ENCODE measurements at regions not wholly inside any gene's neighbourhood (a gene's known extent, or its start where the extent isn't known, plus 50 kb on each side); places are given as distances from the start of the nearest gene placed in this dataset.
A peak's percentile ranks its signal among the peaks of the same experiment; 100 is the strongest.
"Not testable (repeated sequence)": the region's sequence is repeated elsewhere in the genome, so short reads cannot be mapped to it uniquely, and the experiment has no call there.

- DNase-seq = no peak
Observed at GRCh38 chr7:114175125-114175524, 239.5 kb upstream of the FOXP2 start.

GRCh38 chr7:114173170-114173890 is 241.3 kb upstream of the FOXP2 start:
- no peak for DNase-seq

GRCh38 chr7:114169389-114169788 is 245.2 kb upstream of the FOXP2 start:
- DNase-seq = not testable (repeated sequence)

- no peak for DNase-seq
Observed at GRCh38 chr7:114160925-114161324, 242.1 kb upstream of the PPP1R3A start.

- DNase-seq = no peak
Observed at GRCh38 chr7:114158854-114159253, 240.0 kb upstream of the PPP1R3A start.

GRCh38 chr7:114158275-114158674 is 239.5 kb upstream of the PPP1R3A start:
- no peak for DNase-seq

GRCh38 chr7:114156178-114156577 is 237.4 kb upstream of the PPP1R3A start:
- DNase-seq = no peak

- no peak for DNase-seq
Observed at GRCh38 chr7:114155116-114156110, 236.6 kb upstream of the PPP1R3A start.

- DNase-seq = no peak
Observed at GRCh38 chr7:114153700-114154099, 234.9 kb upstream of the PPP1R3A start.

- DNase-seq = peak; percentile 37
Observed at GRCh38 chr7:114152314-114152938, 233.6 kb upstream of the PPP1R3A start.

GRCh38 chr7:114151777-114152176 is 233.0 kb upstream of the PPP1R3A start:
- DNase-seq = no peak

- DNase-seq = peak; percentile 57
Observed at GRCh38 chr7:114150689-114151088, 231.9 kb upstream of the PPP1R3A start.

GRCh38 chr7:114148779-114149178 is 230.0 kb upstream of the PPP1R3A start:
- peak; percentile 87 for DNase-seq

- no peak for DNase-seq
Observed at GRCh38 chr7:114141415-114141814, 222.6 kb upstream of the PPP1R3A start.

GRCh38 chr7:114140561-114140960 is 221.8 kb upstream of the PPP1R3A start:
- no peak for DNase-seq

GRCh38 chr7:114139690-114140089 is 220.9 kb upstream of the PPP1R3A start:
- DNase-seq = not testable (repeated sequence)

GRCh38 chr7:114138587-114138986 is 219.8 kb upstream of the PPP1R3A start:
- DNase-seq = no peak

GRCh38 chr7:114133717-114134116 is 214.9 kb upstream of the PPP1R3A start:
- DNase-seq = no peak

- no peak for DNase-seq
Observed at GRCh38 chr7:114130866-114131265, 212.1 kb upstream of the PPP1R3A start.

GRCh38 chr7:114128880-114129279 is 210.1 kb upstream of the PPP1R3A start:
- no peak for DNase-seq

GRCh38 chr7:114126095-114126494 is 207.3 kb upstream of the PPP1R3A start:
- DNase-seq = no peak

- DNase-seq = no peak
Observed at GRCh38 chr7:114112806-114113205, 194.0 kb upstream of the PPP1R3A start.

- DNase-seq = no peak
Observed at GRCh38 chr7:114110666-114111065, 191.9 kb upstream of the PPP1R3A start.
